ENCODE measurements at regions not wholly inside any gene's neighbourhood (a gene's known extent, or its start where the extent isn't known, plus 50 kb on each side); places are given as distances from the start of the nearest gene placed in this dataset.

DNA sequence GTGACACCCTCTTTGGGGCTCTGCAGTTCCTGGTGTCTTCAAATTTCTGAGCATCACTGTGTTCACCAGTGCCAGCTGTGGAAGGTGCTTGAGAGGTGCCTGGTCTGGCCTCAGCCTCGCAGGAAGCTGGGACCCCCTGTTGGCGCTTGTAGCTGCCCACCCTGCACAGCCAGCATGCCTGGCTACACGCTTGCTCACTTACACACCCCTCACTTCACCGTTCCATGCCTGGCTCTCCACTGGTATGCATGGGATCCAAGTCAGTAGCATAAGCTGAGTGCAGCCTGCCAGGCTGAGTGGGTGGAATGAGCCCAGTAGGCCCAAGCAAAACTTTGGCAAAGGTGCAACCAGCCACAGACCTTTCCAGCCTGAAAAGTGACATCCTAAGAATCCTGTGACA lies 801.4 kb upstream of the PTPRD start:
- POLR2A ChIA-PET (ENCODE audit: unreplicated experiment) = no interaction called here
- no peak overlapping the region for H2AFZ ChIP-seq (replicated peaks; ENCODE audit: low read length, poor library complexity)

More for the DNA sequence above, 801.4 kb upstream of the PTPRD start:
- Histone ChIP-seq H2AK5ac (ENCODE audit: low read depth, low read length) (no peak overlapping the region), H3K4me2 (ENCODE audit: low read depth, low read length) (no peak overlapping the region), H3K27me3 (ENCODE audit: control insufficient read depth, insufficient read depth, low read length) (no peaks in the 10 kb centered on the region), H2BK5ac (ENCODE audit: low read depth, low read length, poor library complexity, severe bottlenecking) (no peak overlapping the region), H3K9me3 (ENCODE audit: control insufficient read depth, insufficient read depth, low read length) (peaks cover 11% of the 10 kb centered on the region), H3K4ac (ENCODE audit: low read depth, low read length) (no peak overlapping the region), H3K36me3 (ENCODE audit: control insufficient read depth, insufficient read depth, low read length) (no peaks in the 10 kb centered on the region), H3K4me1 (ENCODE audit: control insufficient read depth, insufficient read depth, low read length) (no peaks in the 10 kb centered on the region), H4K5ac (ENCODE audit: low read depth, low read length) (no peak overlapping the region), H3K14ac (replicated peaks; ENCODE audit: low read depth, low read length) (no peak overlapping the region), H3K9ac (ENCODE audit: low read depth, low read length) (no peak overlapping the region), H3K9me1 (ENCODE audit: insufficient read depth, low read length) (no peaks in the 10 kb centered on the region), H3K23ac (ENCODE audit: low read depth, low read length) (no peak overlapping the region), H3K56ac (ENCODE audit: extremely low read depth, insufficient read depth, low read length) (no peak overlapping the region), H2BK15ac (ENCODE audit: low read depth, low read length) (no peak overlapping the region), H4K8ac (ENCODE audit: low read depth in 2 of 2, low read length in 2 of 2) (no peak overlapping the region), H3K4me3 (ENCODE audit: insufficient read depth, low read depth, low read length) (no peak overlapping the region), H2BK120ac (ENCODE audit: low read depth, low read length) (no peak overlapping the region), H3K27ac (ENCODE audit: insufficient read depth, low read length) (no peak overlapping the region), H2BK20ac (ENCODE audit: low read depth, low read length) (no peak overlapping the region), H4K20me1 (ENCODE audit: insufficient read depth, low read length) (no peaks in the 10 kb centered on the region), H3K79me1 (ENCODE audit: low read depth in 1 of 2, low read length in 2 of 2) (no peaks in the 10 kb centered on the region), H4K91ac (ENCODE audit: insufficient read depth, low read depth, low read length) (no peak overlapping the region), H2AK9ac (replicated peaks; ENCODE audit: low read depth, low read length, poor library complexity) (no peak overlapping the region), H3K18ac (ENCODE audit: low read depth, low read length) (no peak overlapping the region)
- no TSS peak for BruUV-seq (replicated peaks)
- intact Hi-C loops (cut with micrococcal nuclease) = no loop called here
- ATAC-seq (ENCODE audit: low read depth) (no peak), DNase-seq (no peak)
- dilution Hi-C loops (cut with HindIII; ENCODE audit: low sequenced_read_pairs, unreplicated experiment) = no loop called here
- CTCF ChIA-PET = no interaction called here
- in situ Hi-C loops (cut with MboI; ENCODE audit: low sequenced_read_pairs) = no loop called here
- WGBS, 2 experiments (ENCODE audit: extremely low coverage in 2 of 2, insufficient read length in 1 of 2) = no CpG with 5 or more reads among the region's 4 CpGs
- TF ChIP-seq CTCF (conservative IDR thresholded peaks at IDR 0.05; ENCODE audit: low read depth, low read length) = no peak
- TF ChIP-seq, protein P1, sequence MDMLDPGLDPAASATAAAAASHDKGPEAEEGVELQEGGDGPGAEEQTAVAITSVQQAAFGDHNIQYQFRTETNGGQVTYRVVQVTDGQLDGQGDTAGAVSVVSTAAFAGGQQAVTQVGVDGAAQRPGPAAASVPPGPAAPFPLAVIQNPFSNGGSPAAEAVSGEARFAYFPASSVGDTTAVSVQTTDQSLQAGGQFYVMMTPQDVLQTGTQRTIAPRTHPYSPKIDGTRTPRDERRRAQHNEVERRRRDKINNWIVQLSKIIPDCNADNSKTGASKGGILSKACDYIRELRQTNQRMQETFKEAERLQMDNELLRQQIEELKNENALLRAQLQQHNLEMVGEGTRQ (IDR thresholded peaks at IDR 0.05; ENCODE audit: low read depth, low read length) = no peak
- no peak for TF ChIP-seq MAZ (IDR thresholded peaks at IDR 0.05; ENCODE audit: borderline replicate concordance, low read depth, low read length)

Data from IMR-90 (cell line).